NB4 (cell line): ENCODE measurements at regions not wholly inside any gene's neighbourhood (a gene's known extent, or its start where the extent isn't known, plus 50 kb on each side); places are given as distances from the start of the nearest gene placed in this dataset.

Experiments used
- POLR2A ChIP-seq: IDR thresholded peaks from 2 replicates; pipeline ENCODE4 v1.6.1; 2011; ENCODE audit warnings: mild to moderate bottlenecking; ENCODE audit not compliant: insufficient read length; ENCODE audit errors: extremely low read depth
- TF ChIP-seq, protein P1 (sequence below): IDR thresholded peaks from one replicate; pipeline ENCODE4 v1.5.1; 2012; ENCODE audit warnings: low read depth, low read length
- TF ChIP-seq, protein P2 (sequence below): IDR thresholded peaks from 2 replicates; pipeline ENCODE4 v1.6.1; 2011; ENCODE audit warnings: low read depth, low read length

DNA sequence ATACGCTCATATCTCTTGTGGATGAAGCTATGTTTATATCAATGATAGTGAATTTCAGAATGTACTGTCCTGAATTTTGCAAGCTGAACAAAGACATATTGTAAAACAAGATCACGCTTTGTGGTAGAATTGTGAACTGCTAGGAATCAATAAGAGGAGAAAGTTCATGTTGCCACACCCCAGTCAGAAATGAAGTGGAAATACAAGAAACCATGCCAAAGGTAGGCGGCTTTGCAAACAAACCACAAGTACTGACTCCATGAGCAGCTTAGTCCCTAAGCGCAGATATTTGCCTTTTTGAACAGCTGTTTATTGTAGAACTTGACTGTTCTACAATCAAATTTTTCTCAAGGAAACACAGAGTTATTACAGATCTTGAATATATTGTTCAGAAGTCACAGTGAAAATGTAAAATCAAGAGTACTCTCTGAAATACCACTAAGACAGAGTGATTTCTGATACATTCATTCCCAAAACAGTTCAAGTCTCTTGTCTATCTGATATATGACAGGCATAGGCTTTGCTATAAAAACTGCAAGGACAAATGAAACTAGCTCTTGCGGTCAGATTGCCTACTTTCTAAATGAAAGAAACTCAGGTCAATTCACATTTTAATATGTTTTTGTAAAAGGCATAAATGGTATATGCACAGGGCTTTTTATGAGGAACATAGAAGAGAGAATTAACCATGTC, 120.9 kb upstream of the CDH19 start:
- TF ChIP-seq, protein P1, sequence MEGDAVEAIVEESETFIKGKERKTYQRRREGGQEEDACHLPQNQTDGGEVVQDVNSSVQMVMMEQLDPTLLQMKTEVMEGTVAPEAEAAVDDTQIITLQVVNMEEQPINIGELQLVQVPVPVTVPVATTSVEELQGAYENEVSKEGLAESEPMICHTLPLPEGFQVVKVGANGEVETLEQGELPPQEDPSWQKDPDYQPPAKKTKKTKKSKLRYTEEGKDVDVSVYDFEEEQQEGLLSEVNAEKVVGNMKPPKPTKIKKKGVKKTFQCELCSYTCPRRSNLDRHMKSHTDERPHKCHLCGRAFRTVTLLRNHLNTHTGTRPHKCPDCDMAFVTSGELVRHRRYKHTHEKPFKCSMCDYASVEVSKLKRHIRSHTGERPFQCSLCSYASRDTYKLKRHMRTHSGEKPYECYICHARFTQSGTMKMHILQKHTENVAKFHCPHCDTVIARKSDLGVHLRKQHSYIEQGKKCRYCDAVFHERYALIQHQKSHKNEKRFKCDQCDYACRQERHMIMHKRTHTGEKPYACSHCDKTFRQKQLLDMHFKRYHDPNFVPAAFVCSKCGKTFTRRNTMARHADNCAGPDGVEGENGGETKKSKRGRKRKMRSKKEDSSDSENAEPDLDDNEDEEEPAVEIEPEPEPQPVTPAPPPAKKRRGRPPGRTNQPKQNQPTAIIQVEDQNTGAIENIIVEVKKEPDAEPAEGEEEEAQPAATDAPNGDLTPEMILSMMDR = no peak
- TF ChIP-seq POLR2A = no peak
- TF ChIP-seq, protein P2, sequence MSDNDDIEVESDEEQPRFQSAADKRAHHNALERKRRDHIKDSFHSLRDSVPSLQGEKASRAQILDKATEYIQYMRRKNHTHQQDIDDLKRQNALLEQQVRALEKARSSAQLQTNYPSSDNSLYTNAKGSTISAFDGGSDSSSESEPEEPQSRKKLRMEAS = no peak
